ENCODE measurements at regions not wholly inside any gene's neighbourhood (a gene's known extent, or its start where the extent isn't known, plus 50 kb on each side); places are given as distances from the start of the nearest gene placed in this dataset.
A peak's percentile ranks its signal among the peaks of the same experiment; 100 is the strongest.

GRCh38 chr10:110411047-110411410, 86.7 kb upstream of the DUSP5 start:
- Histone ChIP-seq H3K4me1 (peaks cover 45% of the 10 kb centered on the region), H3K9me3 (replicated peaks) (no peaks in the 10 kb centered on the region), H3K36me3 (no peaks in the 10 kb centered on the region), H3K27ac (replicated peaks) (no peak overlapping the region), H3K27me3 (ENCODE audit: low read depth) (no peaks in the 10 kb centered on the region), H3K4me3 (no peak overlapping the region)
- no peak for TF ChIP-seq CTCF (IDR thresholded peaks at IDR 0.05; ENCODE audit: borderline replicate concordance)
- DNase-seq: peak; percentile 29
- intact Hi-C loops (cut with micrococcal nuclease): no loop called here

GRCh38 chr10:110413049-110413783, 84.5 kb upstream of the DUSP5 start:
- peaks cover 49% of the 10 kb centered on the region for H3K4me1 ChIP-seq
- no peaks in the 10 kb centered on the region for H3K36me3 ChIP-seq
- no peaks in the 10 kb centered on the region for H3K9me3 ChIP-seq (replicated peaks)
- H3K27ac ChIP-seq (replicated peaks): no peak overlapping the region
- H3K4me3 ChIP-seq: no peak overlapping the region
- DNase-seq: no peak
- intact Hi-C loops (cut with micrococcal nuclease): no loop called here
- H3K27me3 ChIP-seq (ENCODE audit: low read depth): no peaks in the 10 kb centered on the region
- TF ChIP-seq CTCF (IDR thresholded peaks at IDR 0.05; ENCODE audit: borderline replicate concordance): no peak

GRCh38 chr10:110413903-110414547, 83.7 kb upstream of the DUSP5 start:
- DNase-seq: no peak
- Histone ChIP-seq H3K9me3 (replicated peaks) (no peaks in the 10 kb centered on the region), H3K4me3 (no peak overlapping the region), H3K27ac (replicated peaks) (no peak overlapping the region), H3K4me1 (peaks cover 49% of the 10 kb centered on the region), H3K36me3 (no peaks in the 10 kb centered on the region), H3K27me3 (ENCODE audit: low read depth) (no peaks in the 10 kb centered on the region)
- no peak for TF ChIP-seq CTCF (IDR thresholded peaks at IDR 0.05; ENCODE audit: borderline replicate concordance)
- intact Hi-C loops (cut with micrococcal nuclease): no loop called here

- no peak overlapping the region for H3K4me3 ChIP-seq
- TF ChIP-seq CTCF (IDR thresholded peaks at IDR 0.05; ENCODE audit: borderline replicate concordance): no peak
- intact Hi-C loops (cut with micrococcal nuclease): no loop called here
- H3K9me3 ChIP-seq (replicated peaks): no peaks in the 10 kb centered on the region
- H3K27me3 ChIP-seq (ENCODE audit: low read depth): no peaks in the 10 kb centered on the region
- H3K36me3 ChIP-seq: no peaks in the 10 kb centered on the region
- peaks cover 49% of the 10 kb centered on the region for H3K4me1 ChIP-seq
- no peak for DNase-seq
- peak overlapping the region; percentile 58 for H3K27ac ChIP-seq (replicated peaks)
Measured at GRCh38 chr10:110414548-110415309, 83.0 kb upstream of the DUSP5 start.

GRCh38 chr10:110415809-110416208, 81.9 kb upstream of the DUSP5 start:
- Histone ChIP-seq H3K27me3 (ENCODE audit: low read depth) (no peaks in the 10 kb centered on the region), H3K36me3 (no peaks in the 10 kb centered on the region), H3K9me3 (replicated peaks) (no peaks in the 10 kb centered on the region), H3K4me3 (no peak overlapping the region), H3K4me1 (peaks cover 47% of the 10 kb centered on the region), H3K27ac (replicated peaks) (peak overlapping the region; percentile 58)
- TF ChIP-seq CTCF (IDR thresholded peaks at IDR 0.05; ENCODE audit: borderline replicate concordance): no peak
- intact Hi-C loops (cut with micrococcal nuclease): no loop called here
- no peak for DNase-seq

All from left ventricle myocardium inferior (tissue), 1 donor.